COLO829 (cell line): ENCODE measurements at regions not wholly inside any gene's neighbourhood (a gene's known extent, or its start where the extent isn't known, plus 50 kb on each side); places are given as distances from the start of the nearest gene placed in this dataset.

Experiments used
- DNase-seq: peaks from one replicate; pipeline ENCODE4 v3.0.0; 2012; ENCODE audit warnings: low spot score

DNA sequence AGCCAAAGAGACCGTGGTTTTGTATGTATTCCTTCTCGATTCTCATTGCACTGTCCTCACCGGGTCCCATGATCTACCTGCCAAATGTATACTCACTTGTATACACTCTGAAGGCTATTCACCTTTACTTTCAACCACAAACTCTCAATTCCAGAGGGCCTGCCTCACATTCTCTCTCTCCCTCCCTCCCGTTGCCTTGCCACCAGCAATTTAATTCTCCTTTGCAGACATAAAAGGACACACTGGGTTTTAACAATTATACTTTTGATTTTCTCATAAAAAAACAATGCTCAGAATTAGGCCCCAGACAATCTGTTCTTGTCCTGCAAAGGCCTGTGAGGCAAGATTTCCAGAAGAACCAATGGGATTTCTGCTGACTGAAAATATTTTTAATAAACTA is 265.1 kb upstream of the PSMD7 start:
- no peak for DNase-seq

DNA sequence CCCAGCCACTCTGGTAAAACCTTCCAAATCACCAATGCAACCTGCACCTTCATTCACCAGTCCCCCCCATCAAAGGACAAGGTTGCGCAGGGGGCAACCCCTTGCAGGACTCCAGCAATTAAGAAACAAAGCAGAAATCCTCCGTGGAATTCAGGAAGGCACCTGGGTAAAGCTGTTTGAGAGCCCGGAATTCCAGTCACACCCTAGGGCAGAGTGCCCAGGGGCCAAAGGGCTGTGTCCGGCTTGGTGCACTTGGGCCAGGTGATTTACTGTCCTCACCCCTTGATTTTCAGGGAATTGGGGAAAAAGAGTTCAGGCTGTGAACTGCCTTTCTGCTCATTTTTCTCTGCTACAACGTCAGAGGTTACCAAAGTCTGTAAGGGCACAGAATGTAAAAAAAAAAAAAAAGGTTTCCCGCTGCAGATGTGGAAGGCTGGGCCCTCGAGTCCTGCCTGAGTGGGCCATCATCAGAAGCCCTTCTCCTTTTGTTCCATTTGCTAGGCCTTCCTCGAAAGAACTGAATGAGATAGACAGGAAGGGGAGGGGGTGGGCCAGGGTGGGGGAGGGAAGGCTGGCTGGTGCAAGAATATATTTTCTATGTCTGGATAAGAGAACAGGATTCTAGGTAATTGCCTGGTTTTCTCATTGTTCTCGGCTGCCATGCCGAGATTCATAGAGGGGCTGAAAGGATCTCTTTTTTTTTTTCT is 266.5 kb upstream of the PSMD7 start:
- no peak for DNase-seq

DNA sequence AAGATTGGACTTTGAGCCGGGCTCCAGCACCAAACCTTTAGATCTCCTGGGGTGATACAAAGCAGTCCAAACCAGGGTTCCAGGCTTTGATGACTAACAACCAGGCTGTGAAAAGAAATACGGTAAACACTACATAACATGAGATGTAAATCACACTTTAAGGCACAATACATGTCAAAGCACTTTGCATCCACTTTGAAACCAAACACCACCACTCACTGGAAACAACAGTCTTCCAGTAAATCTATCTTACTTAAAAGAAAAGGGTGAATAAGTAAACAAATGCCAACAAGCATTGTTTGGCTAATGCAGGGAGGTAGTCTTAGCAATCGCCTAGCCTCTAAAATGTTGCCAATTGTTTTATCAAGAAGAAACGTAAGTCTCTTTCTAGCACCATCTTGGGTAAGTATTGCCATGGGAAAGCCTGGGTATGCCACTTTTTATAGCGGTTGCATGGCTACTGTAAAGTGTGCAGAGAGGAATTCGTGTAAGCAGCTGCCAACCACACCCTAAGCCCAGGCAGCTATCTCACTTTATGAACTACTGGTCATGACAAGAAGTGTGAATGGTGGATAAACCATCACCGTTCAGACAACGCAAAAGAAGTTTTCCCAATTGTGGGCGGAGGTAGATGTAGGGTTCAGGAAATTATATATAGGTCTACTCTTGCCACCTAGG is 267.4 kb upstream of the PSMD7 start:
- DNase-seq: no peak

DNA sequence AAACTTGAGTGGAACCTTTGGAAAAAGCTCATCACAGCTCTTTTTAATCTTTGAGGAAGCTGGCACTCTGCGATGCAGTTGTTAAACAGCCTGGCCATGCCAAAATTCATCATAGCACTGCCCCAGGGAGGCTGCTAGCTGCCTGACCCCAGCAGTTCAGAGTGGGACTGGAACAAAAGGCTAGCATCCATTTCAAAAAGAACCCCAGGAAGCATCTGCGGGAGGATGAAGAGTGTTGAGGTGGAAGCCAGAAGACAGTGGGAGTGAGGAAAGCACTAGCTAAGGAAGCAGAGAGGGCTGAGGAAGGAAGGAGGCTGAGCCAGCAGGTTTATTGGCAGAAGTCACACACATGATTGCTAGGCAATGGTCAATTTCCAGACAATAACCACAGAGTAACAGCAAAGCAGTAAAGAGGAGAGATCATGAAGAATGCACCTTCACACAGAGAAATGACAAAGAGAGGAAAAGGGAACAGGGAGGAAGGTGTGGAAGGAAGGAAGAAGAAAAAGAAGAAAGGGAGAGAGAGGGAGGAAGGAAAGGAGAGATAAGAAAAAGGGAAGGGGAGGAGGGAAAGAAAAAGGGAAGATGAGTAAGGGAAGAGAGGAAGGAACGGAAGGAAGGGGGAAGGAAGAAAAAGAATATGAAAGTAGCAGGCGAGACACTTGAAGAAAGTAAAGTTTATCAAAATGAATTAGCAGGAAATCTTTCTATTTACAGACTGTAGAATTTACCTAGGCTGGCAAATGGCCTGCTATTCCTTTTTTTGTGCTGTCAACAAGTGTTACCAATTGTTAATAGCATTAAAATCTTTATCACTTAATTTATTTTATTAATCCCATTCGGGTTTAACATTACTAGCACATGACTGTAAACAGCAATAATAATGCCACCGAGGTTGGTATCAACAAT is 270.0 kb upstream of the PSMD7 start:
- no peak for DNase-seq

DNA sequence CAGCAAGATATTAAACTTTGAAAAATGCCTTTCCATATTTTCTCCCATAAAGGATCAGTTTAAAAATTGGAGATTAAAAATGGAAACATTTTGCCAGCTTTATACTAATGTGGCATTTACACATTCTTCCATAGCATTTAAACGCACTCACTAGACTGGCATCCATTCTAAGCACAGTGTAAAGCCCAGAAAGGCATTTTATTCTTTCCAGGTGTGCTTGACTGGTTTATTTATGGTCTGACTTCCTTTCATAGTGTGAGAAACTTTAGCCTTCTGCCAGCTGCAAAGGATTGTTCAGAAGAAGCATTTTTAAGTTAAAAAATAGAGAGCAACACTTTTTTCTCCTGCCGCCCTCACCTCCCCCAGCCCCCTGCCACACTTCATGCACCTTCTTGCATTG is 271.7 kb upstream of the PSMD7 start:
- no peak for DNase-seq

DNA sequence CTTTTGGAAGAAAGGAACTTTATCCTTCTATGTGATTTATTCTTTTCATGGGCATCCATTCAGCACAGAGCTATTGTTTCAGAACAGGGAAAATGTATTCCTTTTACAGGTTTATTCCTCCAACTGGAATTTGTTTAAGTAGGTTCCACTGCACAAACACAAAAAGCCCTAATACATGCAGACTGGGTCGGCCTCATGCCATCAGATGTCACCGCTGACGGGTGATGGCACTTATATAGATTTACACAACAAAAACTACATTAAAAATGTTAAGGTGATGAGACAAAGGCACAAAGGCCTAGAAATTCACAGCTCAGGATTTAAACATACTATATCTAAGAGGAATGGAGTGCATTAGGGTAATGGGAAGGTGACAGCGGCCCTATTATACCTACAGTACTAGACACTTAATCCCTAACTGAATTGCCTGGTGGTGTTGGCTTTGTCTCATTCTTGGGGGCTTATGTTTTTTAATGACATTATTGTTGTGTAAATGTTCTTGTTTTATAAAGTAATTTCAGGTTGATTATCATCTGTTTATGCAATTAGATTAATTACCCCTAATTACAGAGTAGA is 276.4 kb upstream of the PSMD7 start:
- no peak for DNase-seq

DNA sequence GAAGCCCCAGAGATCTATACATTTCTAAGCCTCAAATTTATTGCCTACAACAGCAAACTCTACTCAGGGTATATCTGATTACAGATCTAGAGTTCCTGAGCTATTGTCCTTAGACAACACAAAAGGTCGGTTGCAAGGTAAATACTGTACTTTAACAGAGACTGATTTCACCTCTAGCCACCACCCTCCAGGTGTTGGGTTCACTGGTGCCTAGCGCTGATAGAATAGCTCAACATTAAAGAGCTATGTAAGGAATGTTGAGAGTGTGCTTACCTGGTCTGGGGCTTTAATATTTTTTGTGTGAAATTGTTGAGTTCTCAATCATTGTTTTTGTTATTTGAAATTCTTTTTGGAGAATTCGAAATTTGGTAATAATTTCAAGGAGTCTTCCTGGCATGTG is 277.0 kb upstream of the PSMD7 start:
- DNase-seq: no peak

DNA sequence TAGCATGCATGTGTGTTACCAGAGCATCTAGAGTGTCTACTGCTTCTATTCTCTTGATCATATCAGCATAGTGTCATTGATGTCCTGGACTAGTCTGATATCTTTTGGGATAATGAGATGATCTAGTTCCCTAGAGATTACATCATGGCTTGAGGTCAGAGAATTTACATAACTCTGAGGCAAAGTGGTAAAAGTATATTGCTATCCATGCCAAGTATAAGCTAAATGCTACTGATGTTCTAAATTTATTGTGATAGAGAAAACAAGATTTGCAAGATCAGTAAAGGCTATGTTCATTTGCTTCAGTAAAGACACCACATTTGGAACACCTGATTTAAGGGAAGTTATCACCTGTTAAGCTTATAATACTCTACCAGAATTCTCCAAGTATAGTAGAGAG is 280.7 kb upstream of the PSMD7 start:
- DNase-seq: no peak

DNA sequence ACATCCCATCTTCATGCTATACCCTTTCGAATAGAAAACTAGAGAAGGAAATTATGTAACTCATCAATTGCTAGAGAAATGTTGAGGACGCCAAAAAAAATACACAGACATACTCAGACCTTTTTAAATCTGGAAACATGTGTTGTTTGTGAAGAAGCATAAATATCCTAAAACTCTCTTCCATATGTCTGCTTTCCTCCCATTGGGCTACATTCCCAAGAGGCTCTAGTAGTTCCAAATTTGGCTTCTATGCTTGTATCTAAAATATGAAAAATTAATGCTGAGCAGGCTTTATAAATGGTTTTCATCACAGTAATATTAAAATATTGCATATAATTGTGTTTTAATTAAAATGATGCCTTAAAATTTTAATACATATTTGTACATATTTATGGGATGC is 297.9 kb upstream of the PSMD7 start:
- DNase-seq: no peak

DNA sequence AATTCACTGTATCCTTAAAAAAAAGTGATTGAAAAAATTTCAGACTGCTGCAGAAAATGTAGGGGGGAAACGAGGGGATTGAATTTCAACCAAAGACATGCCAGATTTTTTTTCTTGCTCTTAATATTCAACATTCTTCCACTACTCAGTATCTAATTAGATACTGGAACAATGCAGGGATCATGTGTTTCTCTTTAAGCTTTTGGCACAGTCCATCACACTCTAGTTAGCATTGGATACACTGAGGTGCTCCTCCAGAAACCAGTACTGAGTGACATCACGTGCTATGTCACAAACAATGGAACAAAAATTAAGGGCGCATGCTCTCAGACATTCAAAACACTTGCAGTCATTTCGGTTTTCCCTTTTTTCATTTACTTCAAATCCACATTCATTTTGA is 298.6 kb upstream of the PSMD7 start:
- no peak for DNase-seq

DNA sequence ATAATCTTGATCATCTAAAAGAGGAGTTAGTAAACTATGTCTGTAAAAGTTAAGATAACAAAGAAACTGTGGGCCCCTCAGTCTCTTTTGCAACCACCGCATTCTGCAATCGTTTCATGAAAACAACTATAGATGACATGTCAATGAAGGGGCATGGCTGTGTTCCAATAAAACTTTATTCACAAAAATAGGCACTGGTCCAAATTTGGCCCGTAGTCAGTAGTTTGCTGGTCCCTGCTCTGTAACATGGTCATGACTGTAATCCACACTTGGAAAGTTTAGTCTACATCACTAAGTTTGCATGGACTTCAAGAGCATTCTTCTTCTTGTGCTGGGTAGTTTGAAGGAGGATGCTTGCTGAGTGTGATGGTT is 299.3 kb upstream of the PSMD7 start:
- no peak for DNase-seq

DNA sequence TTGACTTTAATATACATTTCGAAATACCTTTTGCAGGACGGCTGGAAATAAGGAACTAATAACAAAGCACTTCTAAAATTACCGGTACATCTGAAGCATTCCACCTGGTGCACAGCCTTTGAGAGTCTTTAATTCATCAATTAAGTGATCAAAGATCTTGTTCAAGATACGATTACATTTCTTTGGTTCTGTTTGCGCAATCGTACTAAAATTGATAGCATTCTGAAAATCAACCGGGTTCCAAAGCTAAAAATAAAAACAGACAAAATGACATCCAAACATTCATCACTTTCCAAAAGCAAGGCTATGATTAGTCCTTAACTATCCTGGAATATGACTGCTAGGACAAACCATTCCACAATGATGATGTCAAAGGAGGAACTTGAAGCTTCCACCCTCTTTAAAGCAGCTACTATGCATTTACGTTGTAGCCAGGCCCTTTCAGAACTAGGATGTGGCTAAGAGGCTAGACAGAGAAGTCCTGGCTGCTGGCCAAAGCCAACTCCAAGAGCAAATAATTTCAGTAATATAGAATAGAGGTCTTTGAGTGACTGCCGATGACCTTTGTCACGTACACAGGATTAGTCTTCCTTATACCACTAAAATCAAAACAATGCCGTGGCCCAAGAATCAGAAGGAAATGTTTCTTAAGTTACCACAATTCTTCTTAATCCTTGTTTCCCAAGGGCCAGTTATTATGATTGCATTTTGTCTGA is 299.8 kb upstream of the PSMD7 start:
- DNase-seq: no peak

DNA sequence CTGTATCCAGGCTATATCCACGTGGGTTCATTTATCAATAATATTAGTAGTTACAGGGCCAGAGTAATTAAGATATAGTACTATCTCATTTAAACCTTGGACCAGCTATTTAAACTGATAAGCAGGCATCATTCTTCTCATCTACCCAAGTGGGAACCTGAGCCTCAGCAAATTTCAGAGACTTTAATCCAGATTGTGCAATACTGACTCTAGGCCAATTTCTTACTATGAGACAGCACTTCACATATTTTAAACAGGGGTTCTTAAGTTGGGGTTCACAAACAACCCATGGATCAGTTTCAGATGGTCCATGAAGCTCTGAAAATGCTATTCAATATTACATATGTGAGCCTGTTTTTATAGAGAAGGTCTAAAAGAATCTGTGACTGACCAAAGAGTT is 302.7 kb upstream of the PSMD7 start:
- DNase-seq: no peak

DNA sequence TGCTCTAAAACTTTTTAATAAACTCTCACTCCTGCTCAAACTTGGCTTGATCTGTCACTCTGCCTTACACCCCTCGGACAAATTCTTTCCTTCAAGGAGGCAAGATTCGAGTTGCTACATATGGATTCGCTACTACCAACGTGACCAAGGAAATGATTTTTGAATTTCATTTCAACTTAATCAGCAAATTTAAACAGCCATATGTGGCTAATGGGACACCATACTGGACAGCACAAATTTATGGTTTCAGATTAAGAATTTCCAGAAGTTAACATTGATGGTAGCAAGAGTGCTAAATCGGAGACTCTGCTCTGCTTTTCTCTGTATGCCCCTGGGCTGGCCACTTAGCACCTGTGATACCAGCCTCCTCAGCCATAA is 318.2 kb upstream of the PSMD7 start:
- DNase-seq: no peak

DNA sequence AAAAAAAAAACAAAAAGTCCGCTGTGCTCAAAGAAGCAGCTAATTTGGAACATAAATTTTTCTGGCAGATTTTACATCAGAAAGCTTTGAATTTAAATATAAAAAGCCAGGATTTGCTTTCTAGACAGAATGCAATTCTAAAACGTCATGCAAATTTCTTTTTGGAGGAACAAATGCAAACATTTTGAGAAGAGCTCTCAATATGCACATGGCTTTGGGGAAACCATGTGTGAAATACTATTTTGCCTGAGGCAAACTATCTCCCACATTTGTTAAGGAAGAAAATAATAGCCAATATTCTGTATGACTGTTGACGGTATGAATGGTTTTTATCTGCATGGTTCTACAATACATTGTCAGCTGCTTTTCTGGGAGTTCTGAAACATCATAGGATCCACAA is 320.0 kb upstream of the PSMD7 start:
- no peak for DNase-seq

DNA sequence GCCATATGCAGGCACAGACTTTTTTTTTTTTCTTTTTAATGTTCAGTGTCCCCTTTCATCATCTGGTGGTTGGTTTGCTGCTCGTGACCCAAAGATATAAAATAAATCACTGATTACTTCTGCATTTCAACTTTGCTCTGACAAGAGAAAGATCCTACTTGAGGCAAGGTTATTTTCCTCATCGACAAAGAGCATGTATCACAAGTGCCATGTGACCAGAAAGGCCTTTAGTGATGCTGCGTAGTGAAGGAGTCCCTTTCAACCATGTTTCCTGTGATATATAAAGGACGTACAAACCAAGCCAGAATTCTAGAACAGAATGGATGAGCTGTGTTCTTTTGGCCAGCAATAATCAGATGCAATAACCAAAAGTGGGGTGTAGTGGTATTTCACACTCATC is 323.4 kb upstream of the PSMD7 start:
- no peak for DNase-seq

DNA sequence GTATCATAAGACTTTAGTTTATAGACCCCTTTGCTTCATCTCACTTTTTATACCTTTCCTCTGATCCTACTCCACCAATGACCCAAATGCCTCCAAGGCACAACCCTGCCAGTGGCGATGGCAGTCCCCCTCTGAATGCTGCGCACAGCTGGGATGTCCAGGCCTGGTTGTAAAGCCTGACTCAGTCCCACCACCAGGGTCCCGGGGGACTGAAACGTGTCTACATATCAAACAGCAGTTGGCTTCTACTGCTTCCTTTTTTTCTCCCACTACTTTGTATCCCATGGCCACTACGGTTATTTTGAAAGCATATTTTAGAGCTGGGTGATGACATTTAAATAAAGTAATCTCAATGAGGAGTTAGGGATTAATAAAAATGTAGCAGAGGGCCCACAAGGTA is 329.8 kb upstream of the PSMD7 start:
- no peak for DNase-seq

DNA sequence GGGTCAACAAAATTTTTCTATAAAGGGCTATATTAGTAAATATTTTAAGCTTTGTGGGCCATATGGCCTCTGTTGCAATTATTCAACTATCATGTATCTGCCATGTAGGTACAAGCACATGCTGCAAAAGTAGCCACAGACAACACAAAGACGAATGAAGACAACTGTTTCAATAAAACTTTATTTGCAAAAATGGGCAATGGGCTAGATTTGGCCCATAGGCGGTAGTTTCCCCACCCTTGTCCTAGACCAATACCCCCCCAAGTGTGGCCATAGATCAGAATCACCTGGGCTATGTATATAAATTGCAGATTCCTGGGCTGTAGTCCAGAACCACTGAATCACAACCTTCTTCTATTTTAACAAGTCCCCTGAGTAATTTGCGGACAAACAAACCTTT is 331.0 kb upstream of the PSMD7 start:
- no peak for DNase-seq

DNA sequence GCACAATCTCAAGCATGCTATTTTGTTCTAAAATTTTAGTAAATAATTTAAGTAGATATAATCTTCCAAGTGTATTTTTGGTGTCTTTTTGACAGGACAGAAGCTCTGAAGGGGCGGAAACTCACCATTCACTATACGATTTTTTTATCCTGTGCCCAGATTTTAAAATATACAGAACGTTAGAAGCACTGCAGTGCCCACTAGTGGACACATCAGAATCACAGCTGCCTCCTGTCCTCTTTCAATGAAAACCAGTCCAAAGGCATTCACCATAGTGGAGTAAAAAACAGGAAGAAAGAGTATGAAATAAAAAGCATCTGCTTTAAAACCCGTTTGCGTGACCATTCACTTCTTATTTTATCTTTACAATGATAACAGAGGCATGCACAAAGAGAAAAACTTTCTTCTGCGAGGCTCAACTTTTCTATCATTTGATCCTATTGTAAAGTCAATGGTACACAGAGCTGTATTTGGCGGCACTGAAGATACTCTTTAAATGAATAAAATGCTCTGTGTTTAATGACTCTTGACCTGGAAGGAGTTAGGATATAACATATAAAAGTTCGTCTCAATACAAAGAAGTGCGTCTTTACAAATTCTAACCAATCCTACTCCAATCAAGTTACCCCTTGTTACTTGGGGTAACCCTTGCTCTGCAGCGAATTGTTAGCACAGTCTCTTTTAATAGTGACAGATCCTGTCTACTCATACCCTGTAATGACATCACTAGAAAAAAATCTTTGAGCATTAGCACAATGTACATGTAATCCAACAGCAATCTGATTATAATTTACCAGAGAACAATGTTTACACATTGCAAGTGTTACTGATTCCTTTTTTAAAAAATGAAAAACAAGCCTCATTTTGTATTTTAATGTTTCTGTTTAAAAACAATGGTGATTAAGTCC is 339.8 kb upstream of the PSMD7 start:
- peak; percentile 51 for DNase-seq

DNA sequence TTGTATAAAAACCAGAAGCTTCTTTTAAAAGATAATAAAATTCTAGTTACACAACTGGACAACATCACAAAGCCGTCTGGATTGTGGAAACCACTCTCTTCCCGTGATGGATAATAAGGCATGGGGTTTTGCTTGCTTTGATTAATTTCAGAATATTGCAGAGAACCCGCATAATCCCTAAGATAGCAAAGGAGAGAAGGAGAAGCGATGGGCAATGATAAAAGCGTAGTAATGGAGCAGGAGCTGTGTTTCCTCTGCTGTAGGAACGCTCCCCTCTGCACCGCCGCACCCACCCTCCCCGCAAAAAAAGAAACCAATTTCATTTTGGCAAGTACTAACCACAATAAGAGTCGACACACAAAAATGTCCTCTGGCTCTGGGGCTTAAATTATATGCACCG is 340.9 kb upstream of the PSMD7 start:
- DNase-seq: no peak

DNA sequence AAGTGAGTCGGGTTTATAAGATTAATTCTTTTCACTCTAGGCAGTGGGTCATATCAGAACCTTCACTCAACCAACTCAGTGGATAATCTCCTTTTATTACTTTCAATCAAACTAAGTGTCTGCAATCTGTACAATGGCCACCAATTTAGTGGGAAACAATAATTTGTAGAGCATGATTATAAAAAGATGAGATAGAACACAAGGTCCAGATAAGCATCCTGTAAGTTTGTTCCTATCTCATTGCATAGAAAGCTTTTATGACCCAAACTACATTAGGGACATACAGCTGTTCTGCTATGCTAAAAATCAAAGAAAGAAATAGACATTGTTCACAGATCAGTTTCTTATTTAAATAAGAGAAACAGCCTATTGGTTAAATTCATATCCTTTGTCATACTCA is 341.4 kb upstream of the PSMD7 start:
- no peak for DNase-seq
